Upper lobe of left lung (tissue), 6 donors: ENCODE measurements at regions not wholly inside any gene's neighbourhood (a gene's known extent, or its start where the extent isn't known, plus 50 kb on each side); places are given as distances from the start of the nearest gene placed in this dataset.

ENCODE experiments used
- ATAC-seq, 2 donors: fragments of 200-7000 bp; cut with Tn5 transposase; one replicate each; pipeline ENCODE4 v1.9.1; 2022; ENCODE audit warnings: mild to moderate bottlenecking in 2 of 2, moderate library complexity in 2 of 2; ENCODE audit not compliant: low FRiP score in 2 of 2
- DNase-seq, 2 donors: peaks; one replicate each; pipeline ENCODE4 v3.0.0-alpha.2; 2019 to 2020
- H3K27ac ChIP-seq, 4 donors: fragments of 200-600 bp; sonication (generic); one replicate each; pipeline ENCODE4 v1.5.1; 2016 to 2019
- H3K27me3 ChIP-seq, 4 donors: fragments of 200-600 bp; sonication (generic); one replicate each; pipeline ENCODE4 v1.5.1; 2017 to 2019
- H3K36me3 ChIP-seq, 4 donors: fragments of 200-600 bp; sonication (generic); one replicate each; pipeline ENCODE4 v1.5.1; 2016 to 2019
- H3K4me1 ChIP-seq, 4 donors: fragments of 200-600 bp; sonication (generic); one replicate each; pipeline ENCODE4 v1.5.1; 2018 to 2019
- H3K4me3 ChIP-seq, 4 donors: fragments of 200-600 bp; sonication (generic); one replicate each; pipeline ENCODE4 v1.5.1; 2017 to 2019; ENCODE audit warnings: mild to moderate bottlenecking in 2 of 4, moderate library complexity in 1 of 4
- H3K9me3 ChIP-seq, 4 donors: fragments of 200-600 bp; sonication (generic); one replicate each; pipeline ENCODE4 v1.5.1; 2018 to 2019
- EP300 ChIP-seq, 4 donors: sonication (generic); formaldehyde crosslinking; IDR thresholded peaks; one replicate each; pipeline ENCODE4 v1.5.1; 2017; ENCODE audit warnings: antibody characterized with exemption in 4 of 4, control low read depth in 2 of 4
- POLR2A ChIP-seq, 4 donors: fragments of 450-650 bp; IDR thresholded peaks; one replicate each; pipeline ENCODE4 v1.5.1; 2016 to 2017; ENCODE audit warnings: antibody characterized with exemption in 4 of 4, mild to moderate bottlenecking in 2 of 4
- POLR2AphosphoS5 ChIP-seq, 2 donors: sonication (generic); formaldehyde crosslinking; IDR thresholded peaks; one replicate each; pipeline ENCODE4 v1.5.1; 2017; ENCODE audit warnings: antibody characterized with exemption in 2 of 2
- WGBS, 2 donors: methylation state at CpG; one replicate each; pipeline ENCODE4 v1.1.5; 2017 to 2018; 5-methylcytosine and 5-hydroxymethylcytosine counted together
- TF ChIP-seq, protein P1 (sequence below), 6 experiments: fragments of 450-650 bp in 4 of 6; fragments of 200-600 bp in 2 of 6; sonication (generic) in 2 of 6; IDR thresholded peaks; one replicate each; pipeline ENCODE4 v1.5.1; 2016 to 2019; ENCODE audit warnings: antibody characterized with exemption in 6 of 6
- donor health status: DM: no; HTN: no; CAD: no; lungs with moderate emphysema.
- donor health status: DM: no; HTN: yes; CAD: no; lungs with severe emphysema.

- peaks cover 0 to 2% (median 0%) of the 10 kb centered on the region in 4 donors for H3K27me3 ChIP-seq
- TF ChIP-seq POLR2AphosphoS5 (IDR thresholded peaks at IDR 0.05) (no peak), EP300 (IDR thresholded peaks at IDR 0.05) (no peak), POLR2A (IDR thresholded peaks at IDR 0.05) (no peak)
- TF ChIP-seq, protein P1, sequence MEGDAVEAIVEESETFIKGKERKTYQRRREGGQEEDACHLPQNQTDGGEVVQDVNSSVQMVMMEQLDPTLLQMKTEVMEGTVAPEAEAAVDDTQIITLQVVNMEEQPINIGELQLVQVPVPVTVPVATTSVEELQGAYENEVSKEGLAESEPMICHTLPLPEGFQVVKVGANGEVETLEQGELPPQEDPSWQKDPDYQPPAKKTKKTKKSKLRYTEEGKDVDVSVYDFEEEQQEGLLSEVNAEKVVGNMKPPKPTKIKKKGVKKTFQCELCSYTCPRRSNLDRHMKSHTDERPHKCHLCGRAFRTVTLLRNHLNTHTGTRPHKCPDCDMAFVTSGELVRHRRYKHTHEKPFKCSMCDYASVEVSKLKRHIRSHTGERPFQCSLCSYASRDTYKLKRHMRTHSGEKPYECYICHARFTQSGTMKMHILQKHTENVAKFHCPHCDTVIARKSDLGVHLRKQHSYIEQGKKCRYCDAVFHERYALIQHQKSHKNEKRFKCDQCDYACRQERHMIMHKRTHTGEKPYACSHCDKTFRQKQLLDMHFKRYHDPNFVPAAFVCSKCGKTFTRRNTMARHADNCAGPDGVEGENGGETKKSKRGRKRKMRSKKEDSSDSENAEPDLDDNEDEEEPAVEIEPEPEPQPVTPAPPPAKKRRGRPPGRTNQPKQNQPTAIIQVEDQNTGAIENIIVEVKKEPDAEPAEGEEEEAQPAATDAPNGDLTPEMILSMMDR (IDR thresholded peaks at IDR 0.05): no peak
- H3K36me3 ChIP-seq: no peaks in the 10 kb centered on the region
- DNase-seq: no peak
- no peak for ATAC-seq
- H3K9me3 ChIP-seq: no peaks in the 10 kb centered on the region
- H3K4me1 ChIP-seq: no peaks in the 10 kb centered on the region
- H3K4me3 ChIP-seq: no peak overlapping the region
- H3K27ac ChIP-seq: no peak overlapping the region
- 79 to 87% methylated on average over 2 of the region's 2 CpGs for WGBS, 2 donors
Measured at GRCh38 chr1:98035602-98036002, 114.8 kb upstream of the DPYD start.

DNA sequence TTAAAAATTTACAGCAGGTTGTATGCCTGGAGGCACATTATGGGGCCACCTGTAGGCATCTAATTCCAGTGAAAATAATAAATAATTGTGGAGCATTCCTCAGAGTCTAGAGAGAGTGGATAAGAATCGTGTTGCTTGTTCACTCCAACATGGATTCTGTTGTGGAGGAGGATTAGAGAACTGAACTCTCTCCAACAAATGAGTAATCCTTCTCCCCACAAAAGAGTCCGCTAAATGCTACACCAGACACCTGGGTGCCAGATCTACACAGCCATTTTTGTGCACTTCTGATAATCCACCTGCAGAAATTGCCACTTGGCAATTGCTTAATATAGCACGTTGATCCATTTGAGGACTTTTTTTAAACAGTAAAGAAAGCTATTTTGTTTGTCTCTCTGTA, 113.7 kb upstream of the DPYD start:
- DNase-seq (no peak), ATAC-seq (no peak)
- TF ChIP-seq POLR2AphosphoS5 (IDR thresholded peaks at IDR 0.05): no peak
- TF ChIP-seq POLR2A (IDR thresholded peaks at IDR 0.05): no peak
- TF ChIP-seq, protein P1 (IDR thresholded peaks at IDR 0.05): no peak
- TF ChIP-seq EP300 (IDR thresholded peaks at IDR 0.05): no peak
- Histone ChIP-seq H3K4me1 (no peaks in the 10 kb centered on the region), H3K4me3 (no peak overlapping the region), H3K27ac (no peak overlapping the region), H3K27me3 (no peaks in the 10 kb centered on the region), H3K9me3 (no peaks in the 10 kb centered on the region), H3K36me3 (no peaks in the 10 kb centered on the region)
- 58 to 69% methylated on average over 3 of the region's 3 CpGs for WGBS, 2 donors

DNA sequence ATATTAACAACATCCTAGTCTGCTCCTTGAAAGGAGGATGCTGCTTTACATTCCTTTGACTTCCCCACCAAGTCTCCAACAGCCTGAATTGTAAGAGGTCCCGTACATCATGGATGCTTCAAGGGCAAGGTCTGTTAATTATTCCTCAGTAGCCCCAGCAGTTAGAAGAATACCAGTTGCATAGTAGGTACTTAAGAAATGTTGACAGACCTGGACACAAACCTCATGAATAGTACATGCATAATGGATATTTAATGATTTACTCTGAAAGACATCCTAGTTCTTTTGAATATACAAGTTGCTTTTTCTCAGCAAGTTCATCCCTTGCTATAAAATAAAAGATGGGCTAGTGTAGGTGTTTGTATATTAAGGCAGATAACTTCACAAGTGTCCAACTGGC, 112.1 kb upstream of the DPYD start:
- Histone ChIP-seq H3K36me3 (no peaks in the 10 kb centered on the region), H3K27ac (no peak overlapping the region), H3K27me3 (no peaks in the 10 kb centered on the region), H3K4me1 (no peaks in the 10 kb centered on the region), H3K4me3 (no peak overlapping the region), H3K9me3 (no peaks in the 10 kb centered on the region)
- no peak for TF ChIP-seq POLR2A (IDR thresholded peaks at IDR 0.05)
- no peak for TF ChIP-seq POLR2AphosphoS5 (IDR thresholded peaks at IDR 0.05)
- TF ChIP-seq, protein P1 (IDR thresholded peaks at IDR 0.05): no peak
- no peak for TF ChIP-seq EP300 (IDR thresholded peaks at IDR 0.05)
- 75 to 81% methylated on average over 1 of the region's 1 CpG for WGBS, 2 donors
- DNase-seq (no peak), ATAC-seq (no peak)

DNA sequence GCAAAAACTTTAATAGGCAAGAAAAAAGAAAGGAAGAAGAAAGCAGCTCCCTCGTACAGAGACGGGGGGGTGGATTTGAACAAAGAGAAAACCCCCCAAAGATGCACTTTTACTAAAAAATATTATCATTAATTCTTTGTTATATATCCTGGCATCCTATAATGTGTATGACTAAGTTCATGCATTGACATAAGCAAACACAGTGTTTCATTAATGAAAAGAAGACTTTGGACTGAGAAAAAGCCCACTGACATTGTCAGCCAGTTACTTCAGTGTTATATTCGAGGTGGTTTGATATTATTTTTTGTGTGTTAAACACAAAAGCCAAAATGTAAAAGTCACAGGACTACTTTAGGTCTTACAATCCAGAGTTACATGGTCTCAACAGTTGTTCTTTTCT, 110.1 kb upstream of the DPYD start:
- no peaks in the 10 kb centered on the region for H3K27me3 ChIP-seq
- H3K4me1 ChIP-seq: no peaks in the 10 kb centered on the region
- TF ChIP-seq EP300 (IDR thresholded peaks at IDR 0.05) (no peak), POLR2A (IDR thresholded peaks at IDR 0.05) (no peak), POLR2AphosphoS5 (IDR thresholded peaks at IDR 0.05) (no peak)
- TF ChIP-seq, protein P1 (IDR thresholded peaks at IDR 0.05): no peak
- H3K4me3 ChIP-seq: no peak overlapping the region
- no peak overlapping the region for H3K27ac ChIP-seq
- WGBS, 2 donors: 75 to 82% methylated on average over 3 of the region's 3 CpGs
- no peaks in the 10 kb centered on the region for H3K9me3 ChIP-seq
- DNase-seq (no peak), ATAC-seq (no peak)
- no peaks in the 10 kb centered on the region for H3K36me3 ChIP-seq

- no peak for ATAC-seq
- Histone ChIP-seq H3K9me3 (no peaks in the 10 kb centered on the region), H3K36me3 (no peaks in the 10 kb centered on the region), H3K4me1 (no peaks in the 10 kb centered on the region), H3K4me3 (no peak overlapping the region), H3K27ac (no peak overlapping the region), H3K27me3 (no peaks in the 10 kb centered on the region)
- TF ChIP-seq, protein P1 (IDR thresholded peaks at IDR 0.05): no peak
- no peak for TF ChIP-seq EP300 (IDR thresholded peaks at IDR 0.05)
- no peak for TF ChIP-seq POLR2A (IDR thresholded peaks at IDR 0.05)
- no peak for TF ChIP-seq POLR2AphosphoS5 (IDR thresholded peaks at IDR 0.05)
- DNase-seq: no peak
Measured at GRCh38 chr1:98030483-98030882, 109.6 kb upstream of the DPYD start.
